ENCODE measurements at regions not wholly inside any gene's neighbourhood (a gene's known extent, or its start where the extent isn't known, plus 50 kb on each side); places are given as distances from the start of the nearest gene placed in this dataset.

DNA sequence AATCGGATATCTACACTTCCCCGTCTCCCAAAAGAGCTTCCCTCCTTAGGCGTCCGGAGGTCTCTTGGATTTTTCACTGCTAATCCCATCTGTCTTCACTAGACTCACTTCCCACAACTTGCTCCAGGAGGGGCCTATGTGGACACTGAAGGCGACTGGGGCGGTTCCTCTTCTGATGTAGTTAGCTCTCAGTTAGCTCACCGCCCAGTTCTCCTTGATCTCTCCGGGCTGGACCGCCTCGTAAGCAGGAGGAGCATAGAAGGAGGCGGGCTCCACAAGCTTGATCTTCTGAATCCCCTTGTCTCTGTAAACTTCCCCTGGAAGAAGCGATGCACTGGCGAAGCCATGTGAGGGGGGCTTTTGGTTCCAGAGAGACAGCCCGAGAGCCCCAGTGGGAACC, 112.0 kb upstream of the SELENOP start:
- TF ChIP-seq, protein P1, sequence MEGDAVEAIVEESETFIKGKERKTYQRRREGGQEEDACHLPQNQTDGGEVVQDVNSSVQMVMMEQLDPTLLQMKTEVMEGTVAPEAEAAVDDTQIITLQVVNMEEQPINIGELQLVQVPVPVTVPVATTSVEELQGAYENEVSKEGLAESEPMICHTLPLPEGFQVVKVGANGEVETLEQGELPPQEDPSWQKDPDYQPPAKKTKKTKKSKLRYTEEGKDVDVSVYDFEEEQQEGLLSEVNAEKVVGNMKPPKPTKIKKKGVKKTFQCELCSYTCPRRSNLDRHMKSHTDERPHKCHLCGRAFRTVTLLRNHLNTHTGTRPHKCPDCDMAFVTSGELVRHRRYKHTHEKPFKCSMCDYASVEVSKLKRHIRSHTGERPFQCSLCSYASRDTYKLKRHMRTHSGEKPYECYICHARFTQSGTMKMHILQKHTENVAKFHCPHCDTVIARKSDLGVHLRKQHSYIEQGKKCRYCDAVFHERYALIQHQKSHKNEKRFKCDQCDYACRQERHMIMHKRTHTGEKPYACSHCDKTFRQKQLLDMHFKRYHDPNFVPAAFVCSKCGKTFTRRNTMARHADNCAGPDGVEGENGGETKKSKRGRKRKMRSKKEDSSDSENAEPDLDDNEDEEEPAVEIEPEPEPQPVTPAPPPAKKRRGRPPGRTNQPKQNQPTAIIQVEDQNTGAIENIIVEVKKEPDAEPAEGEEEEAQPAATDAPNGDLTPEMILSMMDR (optimal IDR thresholded peaks at IDR 0.05 in 1 of 3, IDR thresholded peaks at IDR 0.05 in 1 of 3, conservative IDR thresholded peaks at IDR 0.05 in 1 of 3; ENCODE audit: extremely low read depth in 1 of 3, insufficient read depth in 2 of 3, low read length in 3 of 3), result no peak
- no peak for TF ChIP-seq EZH2 (IDR thresholded peaks at IDR 0.05; ENCODE audit: low read length)

Data from keratinocyte (primary cell).